Stimulated activated naive B cell treated with anti-CD40 and anti-IgM and Interleukin-4, amounts not matched to agents 10 μg/mL and 1 μg/mL and 100 μg/mL, for 72 hours (primary cell): ENCODE measurements at regions not wholly inside any gene's neighbourhood (a gene's known extent, or its start where the extent isn't known, plus 50 kb on each side); places are given as distances from the start of the nearest gene placed in this dataset.
"Not testable (repeated sequence)": the region's sequence is repeated elsewhere in the genome, so short reads cannot be mapped to it uniquely, and the experiment has no call there.

ENCODE experiments used
- ATAC-seq, 2 donors: fragments of 150-1000 bp; cut with Tn5 transposase; replicated peaks; 2 replicates each; pipeline ENCODE4 v1.10.0; 2021; ENCODE audit warnings: moderate library complexity in 1 of 2
- DNase-seq: peaks from one replicate; pipeline ENCODE4 v3.0.0; 2021
- H3K27ac Mint-ChIP-seq: one replicate; pipeline ENCODE4 v1.8.0; 2022; ENCODE audit warnings: mild to moderate bottlenecking, mixed read lengths
- H3K27me3 Mint-ChIP-seq, 2 donors: one replicate each; pipeline ENCODE4 v1.8.0; 2022; ENCODE audit warnings: mixed read lengths in 2 of 2
- H3K36me3 Mint-ChIP-seq, 2 donors: one replicate each; pipeline ENCODE4 v1.8.0; 2022; ENCODE audit warnings: mixed read lengths in 2 of 2, mild to moderate bottlenecking in 1 of 2
- H3K4me1 Mint-ChIP-seq, 2 donors: one replicate each; pipeline ENCODE4 v1.8.0; 2022; ENCODE audit warnings: mixed read lengths in 2 of 2, mild to moderate bottlenecking in 1 of 2
- H3K4me3 Mint-ChIP-seq, 2 donors: one replicate each; pipeline ENCODE4 v1.8.0; 2022; ENCODE audit warnings: mild to moderate bottlenecking in 2 of 2, mixed read lengths in 2 of 2, moderate library complexity in 1 of 2
- H3K9me3 Mint-ChIP-seq, 2 donors: one replicate each; pipeline ENCODE4 v1.8.0; 2022; ENCODE audit warnings: mixed read lengths in 2 of 2, mild to moderate bottlenecking in 1 of 2

DNA sequence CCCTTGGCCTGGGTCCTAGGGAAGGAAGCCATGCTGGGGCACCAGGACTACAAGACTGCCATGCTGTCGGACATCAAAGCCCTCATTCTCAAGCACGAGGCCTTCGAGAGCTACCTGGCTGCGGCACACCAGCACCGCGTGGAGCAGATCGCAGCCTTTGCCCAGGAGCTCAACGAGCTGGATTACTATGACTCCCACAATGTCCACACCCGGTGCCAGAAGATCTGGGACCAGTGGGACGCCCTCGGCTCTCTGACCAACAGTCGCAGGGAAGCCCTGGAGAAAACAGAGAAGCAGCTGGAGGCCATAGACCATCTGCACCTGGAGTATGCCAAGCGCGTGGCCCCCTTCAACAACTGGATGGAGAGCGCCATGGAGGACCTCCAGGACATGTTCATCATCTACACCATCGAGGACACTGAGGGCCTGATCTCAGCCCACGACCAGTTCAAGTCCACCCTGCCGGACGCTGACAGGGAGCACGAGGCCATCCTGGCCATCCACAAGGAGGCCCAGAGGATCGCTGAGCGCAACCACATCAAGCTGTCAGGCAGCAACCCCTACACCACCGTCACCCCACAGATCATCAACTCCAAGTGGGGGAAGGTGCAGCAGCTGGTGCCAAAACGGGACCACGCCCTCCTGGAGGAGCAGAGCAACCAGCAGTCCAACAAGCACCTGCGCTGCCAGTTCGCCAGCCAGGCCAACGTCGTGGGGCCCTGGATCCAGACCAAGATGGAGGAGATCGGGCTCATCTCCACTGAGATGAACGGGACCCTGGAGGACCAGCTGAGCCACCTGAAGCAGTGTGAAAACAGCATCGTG is 487.0 kb downstream of the TRAM1L1 start:
- Mint-ChIP-seq H3K4me3 (no peak overlapping the region), H3K27me3 (no peaks in the 10 kb centered on the region), H3K4me1 (no peaks in the 10 kb centered on the region), H3K27ac (no peak overlapping the region), H3K36me3 (no peaks in the 10 kb centered on the region), H3K9me3 (peaks cover 0 to 3% of the 10 kb centered on the region in 2 donors)
- ATAC-seq = no peak
- no peak for DNase-seq

DNA sequence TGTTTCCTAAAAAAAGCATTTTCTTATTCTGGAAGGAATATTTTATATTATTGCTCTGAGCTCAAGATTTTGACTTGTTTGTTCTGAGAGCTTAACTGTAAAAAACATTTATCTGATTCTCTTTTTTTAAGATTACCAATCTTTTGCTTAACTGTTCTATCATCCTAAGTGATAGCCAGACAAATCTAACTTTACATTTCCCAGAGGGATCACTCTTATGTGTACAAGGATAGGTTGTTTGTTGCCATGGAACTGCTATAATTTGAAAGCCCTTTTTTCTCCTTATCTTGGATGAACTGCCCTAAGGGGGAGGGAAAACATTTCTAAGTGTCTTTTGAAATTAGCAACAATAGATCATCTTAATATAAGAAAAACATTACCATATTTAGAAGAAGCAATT is 494.7 kb downstream of the TRAM1L1 start:
- Mint-ChIP-seq H3K27me3 (no peaks in the 10 kb centered on the region), H3K9me3 (no peaks in the 10 kb centered on the region), H3K4me1 (no peaks in the 10 kb centered on the region), H3K27ac (no peak overlapping the region), H3K36me3 (no peaks in the 10 kb centered on the region), H3K4me3 (no peak overlapping the region)
- DNase-seq (no peak), ATAC-seq (no peak)

DNA sequence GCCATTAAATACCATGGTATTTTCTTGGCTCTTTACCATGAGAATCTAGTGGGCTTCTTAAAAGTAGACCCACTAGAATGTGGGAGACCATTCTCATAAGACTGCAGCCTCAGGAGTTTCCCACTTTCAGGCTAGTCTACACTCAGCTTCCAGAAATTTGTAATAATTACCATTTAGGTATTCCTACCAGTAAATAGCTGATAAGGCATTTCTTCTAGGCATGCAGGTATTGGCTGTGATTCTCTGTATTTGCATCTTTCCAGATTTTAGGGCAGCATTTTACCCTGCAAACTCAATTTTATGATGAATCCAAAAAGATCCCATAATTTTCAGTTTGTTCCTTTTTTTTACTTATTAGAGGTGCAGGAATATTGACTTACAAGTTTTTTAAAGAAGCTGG is 496.6 kb downstream of the TRAM1L1 start:
- no peaks in the 10 kb centered on the region for H3K36me3 Mint-ChIP-seq
- no peaks in the 10 kb centered on the region for H3K4me1 Mint-ChIP-seq

DNA sequence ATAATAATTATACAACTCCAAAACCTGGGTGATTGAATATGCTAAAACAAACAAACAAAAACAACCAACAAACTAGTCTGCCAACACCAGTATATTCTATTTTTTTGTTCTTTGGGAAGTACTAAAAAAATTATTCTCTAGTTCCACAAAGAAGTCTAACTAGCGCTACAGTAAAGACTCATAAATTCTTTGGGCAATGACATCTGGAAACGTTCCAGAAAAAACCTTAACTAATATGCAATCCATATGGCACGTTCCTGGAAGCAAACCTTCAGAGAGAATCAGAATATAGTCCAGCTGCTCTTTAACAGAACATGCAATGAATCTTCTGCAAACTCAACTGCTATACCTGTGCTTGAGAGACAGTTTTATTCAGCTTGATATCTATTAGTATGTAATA is 500.1 kb downstream of the TRAM1L1 start:
- H3K36me3 Mint-ChIP-seq = no peaks in the 10 kb centered on the region
- H3K27ac Mint-ChIP-seq = no peak overlapping the region
- DNase-seq (no peak), ATAC-seq (no peak)
- H3K9me3 Mint-ChIP-seq = no peaks in the 10 kb centered on the region
- H3K4me1 Mint-ChIP-seq = no peaks in the 10 kb centered on the region
- H3K4me3 Mint-ChIP-seq = no peak overlapping the region
- no peaks in the 10 kb centered on the region for H3K27me3 Mint-ChIP-seq

More for the DNA sequence above, 496.6 kb downstream of the TRAM1L1 start:
- H3K9me3 Mint-ChIP-seq = no peaks in the 10 kb centered on the region
- DNase-seq (no peak), ATAC-seq (no peak)
- H3K27me3 Mint-ChIP-seq = no peaks in the 10 kb centered on the region
- no peak overlapping the region for H3K4me3 Mint-ChIP-seq
- H3K27ac Mint-ChIP-seq = no peak overlapping the region

DNA sequence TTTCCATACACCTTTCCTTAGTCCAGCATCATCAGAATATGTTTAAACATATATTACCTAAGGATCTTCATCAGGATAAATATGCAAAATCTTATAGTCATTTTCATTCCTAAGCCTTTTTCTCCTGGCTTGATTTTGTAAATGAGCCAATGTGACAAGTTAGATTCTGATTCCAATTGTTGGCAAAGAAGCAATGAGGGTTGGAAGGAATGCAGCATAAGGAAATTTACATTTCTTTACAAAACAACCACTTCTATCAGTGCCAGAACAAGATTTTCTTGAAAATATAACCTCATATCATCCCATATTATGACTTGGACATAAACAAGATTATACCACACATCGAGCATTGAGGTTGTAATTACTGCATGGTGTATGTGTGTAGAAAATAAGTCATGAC is 508.1 kb downstream of the TRAM1L1 start:
- DNase-seq (no peak), ATAC-seq (no peak)
- Mint-ChIP-seq H3K27ac (no peak overlapping the region), H3K36me3 (no peaks in the 10 kb centered on the region), H3K9me3 (peaks cover 6 to 7% of the 10 kb centered on the region in 2 donors), H3K27me3 (no peaks in the 10 kb centered on the region), H3K4me3 (no peak overlapping the region), H3K4me1 (no peaks in the 10 kb centered on the region)

DNA sequence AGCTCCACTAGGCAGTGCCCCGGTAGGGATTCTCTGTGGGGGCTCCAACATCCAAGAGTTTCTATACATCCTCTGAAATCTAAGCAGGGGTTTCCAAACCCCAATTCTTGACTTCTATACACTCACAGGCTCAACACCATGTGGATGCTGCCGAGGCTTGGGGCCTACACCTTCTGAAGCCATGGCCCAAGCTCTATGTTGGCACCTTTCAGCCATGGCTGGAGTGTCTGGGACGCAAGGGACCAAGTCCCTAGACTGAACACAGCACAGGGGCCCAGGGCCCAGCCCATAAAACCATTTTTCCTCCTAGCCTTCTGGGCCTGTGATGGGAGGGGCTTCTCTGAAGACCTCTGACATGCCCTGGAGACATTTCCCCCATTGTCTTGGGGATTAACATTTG is 511.8 kb downstream of the TRAM1L1 start:
- ATAC-seq = no peak
- no peak for DNase-seq

DNA sequence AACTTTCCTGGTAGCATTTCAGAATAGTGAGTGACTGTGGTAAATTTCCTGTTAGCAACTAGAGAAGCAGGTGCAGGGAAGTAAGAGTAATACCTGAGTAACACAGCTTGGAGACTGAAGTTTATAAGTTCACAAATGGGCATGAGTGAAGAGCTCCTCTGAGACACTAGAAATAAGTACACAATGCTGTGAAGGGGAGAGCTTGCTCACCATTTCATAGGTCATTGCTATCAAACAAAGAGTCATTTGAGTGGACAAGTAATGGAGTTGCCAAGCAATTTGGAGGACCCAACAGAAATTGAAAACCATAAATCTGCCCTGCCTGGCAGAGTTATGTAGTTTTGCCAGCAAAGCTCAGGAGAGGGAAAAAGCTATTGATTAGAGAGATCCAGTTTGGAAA is 523.6 kb downstream of the TRAM1L1 start:
- Mint-ChIP-seq H3K36me3 (no peaks in the 10 kb centered on the region), H3K27me3 (no peaks in the 10 kb centered on the region), H3K4me3 (no peak overlapping the region), H3K9me3 (peaks cover 9 to 19% of the 10 kb centered on the region in 2 donors), H3K4me1 (no peaks in the 10 kb centered on the region), H3K27ac (no peak overlapping the region)
- ATAC-seq (no peak), DNase-seq (no peak)

More for the DNA sequence above, 511.8 kb downstream of the TRAM1L1 start:
- H3K27ac Mint-ChIP-seq = no peak overlapping the region
- no peaks in the 10 kb centered on the region for H3K36me3 Mint-ChIP-seq
- H3K4me3 Mint-ChIP-seq = no peak overlapping the region
- no peaks in the 10 kb centered on the region for H3K27me3 Mint-ChIP-seq
- H3K4me1 Mint-ChIP-seq = no peaks in the 10 kb centered on the region
- peaks cover 9 to 20% of the 10 kb centered on the region in 2 donors for H3K9me3 Mint-ChIP-seq

DNA sequence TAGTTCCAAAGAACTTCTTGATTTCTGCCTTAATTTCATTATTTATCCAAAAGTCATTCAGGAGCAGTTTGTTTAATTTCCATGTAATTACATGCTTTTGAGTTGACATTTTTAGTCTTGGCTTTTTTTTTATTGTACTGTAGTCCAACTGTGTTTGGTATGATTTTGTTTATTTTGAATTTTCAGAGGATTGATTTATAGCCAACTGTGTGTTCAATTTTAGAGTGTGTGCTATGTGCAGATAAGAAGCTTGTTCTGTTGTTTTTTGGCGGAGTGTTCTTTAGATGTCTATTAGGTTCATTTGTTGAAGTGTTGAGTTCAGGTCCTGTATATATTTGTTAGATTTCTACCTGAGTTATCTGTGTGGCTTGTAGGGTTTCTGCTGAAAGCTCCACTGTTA is 533.6 kb downstream of the TRAM1L1 start:
- H3K4me3 Mint-ChIP-seq = no peak overlapping the region
- H3K4me1 Mint-ChIP-seq = no peaks in the 10 kb centered on the region
- DNase-seq = no peak
- no peaks in the 10 kb centered on the region for H3K9me3 Mint-ChIP-seq
- no peak for ATAC-seq
- H3K27me3 Mint-ChIP-seq = no peaks in the 10 kb centered on the region
- no peak overlapping the region for H3K27ac Mint-ChIP-seq
- no peaks in the 10 kb centered on the region for H3K36me3 Mint-ChIP-seq

DNA sequence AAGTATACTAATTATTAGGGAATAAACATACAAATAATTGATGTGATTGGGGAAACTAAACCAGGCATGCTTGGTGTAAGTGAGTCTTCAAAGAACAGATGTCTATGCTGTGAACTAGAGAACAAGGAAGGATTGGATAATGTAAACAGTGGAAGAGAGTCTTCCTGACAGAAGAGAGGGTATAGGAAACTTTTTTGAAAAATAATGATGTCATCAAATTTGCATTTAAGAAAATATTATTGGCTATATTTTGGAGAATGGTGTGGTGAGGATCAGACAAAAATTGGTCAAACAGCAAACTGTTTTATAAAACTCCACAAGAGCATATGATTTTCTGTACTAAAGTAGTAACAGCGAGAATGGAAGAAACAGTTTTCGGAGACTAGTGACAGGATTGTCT is 537.7 kb downstream of the TRAM1L1 start:
- Mint-ChIP-seq H3K9me3 (peaks cover 0 to 5% of the 10 kb centered on the region in 2 donors), H3K4me3 (no peak overlapping the region)
- ATAC-seq = no peak

DNA sequence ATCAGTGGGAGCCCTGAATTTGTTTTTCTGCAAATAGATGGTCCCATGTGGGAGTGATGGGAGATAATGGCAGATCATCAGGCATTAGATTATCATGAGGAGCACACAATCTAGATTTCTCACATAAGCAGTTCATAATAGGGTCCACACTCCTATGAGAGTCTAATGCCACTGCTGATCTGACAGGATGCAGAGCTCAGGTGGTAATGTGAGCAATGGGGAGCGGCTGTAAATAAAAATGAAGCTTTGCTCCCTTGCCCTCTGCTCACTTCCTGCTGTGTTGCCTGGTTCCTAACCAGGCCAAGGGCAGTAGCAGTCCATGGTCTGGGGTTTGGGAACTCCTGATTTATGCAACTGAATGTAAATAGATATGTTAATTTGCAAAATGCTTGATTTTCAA is 538.6 kb downstream of the TRAM1L1 start:
- Mint-ChIP-seq H3K4me1 (no peaks in the 10 kb centered on the region), H3K27me3 (no peaks in the 10 kb centered on the region), H3K4me3 (no peak overlapping the region), H3K36me3 (no peaks in the 10 kb centered on the region), H3K9me3 (peaks cover 0 to 5% of the 10 kb centered on the region in 2 donors), H3K27ac (no peak overlapping the region)
- ATAC-seq = no peak
- DNase-seq = no peak

More for the DNA sequence above, 537.7 kb downstream of the TRAM1L1 start:
- Mint-ChIP-seq H3K4me1 (no peaks in the 10 kb centered on the region), H3K36me3 (no peaks in the 10 kb centered on the region), H3K27me3 (no peaks in the 10 kb centered on the region), H3K27ac (no peak overlapping the region)
- DNase-seq = no peak

DNA sequence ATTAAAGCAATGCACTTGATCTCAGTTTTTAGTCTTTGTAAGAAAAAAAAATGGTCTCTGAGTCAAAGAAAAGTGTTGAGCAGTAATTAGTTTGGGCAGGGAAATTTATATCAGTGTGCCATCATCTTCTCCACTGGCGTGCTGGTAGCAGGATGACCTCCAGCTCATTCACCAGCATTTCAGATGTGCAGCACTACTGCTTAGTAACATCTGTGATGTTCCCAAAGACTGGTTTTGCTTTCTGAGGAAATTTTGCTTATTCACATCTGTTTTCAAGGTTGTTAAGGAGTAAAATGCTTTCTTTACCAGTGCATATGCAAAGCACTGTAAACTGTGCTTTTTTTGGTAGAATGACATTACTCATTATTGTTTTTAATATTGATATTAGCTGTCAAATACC is 540.4 kb downstream of the TRAM1L1 start:
- no peak for ATAC-seq
- H3K27me3 Mint-ChIP-seq = no peaks in the 10 kb centered on the region
- no peaks in the 10 kb centered on the region for H3K36me3 Mint-ChIP-seq
- H3K27ac Mint-ChIP-seq = no peak overlapping the region
- no peak overlapping the region for H3K4me3 Mint-ChIP-seq
- H3K9me3 Mint-ChIP-seq = peaks cover 0 to 5% of the 10 kb centered on the region in 2 donors
- DNase-seq = no peak
- H3K4me1 Mint-ChIP-seq = no peaks in the 10 kb centered on the region

DNA sequence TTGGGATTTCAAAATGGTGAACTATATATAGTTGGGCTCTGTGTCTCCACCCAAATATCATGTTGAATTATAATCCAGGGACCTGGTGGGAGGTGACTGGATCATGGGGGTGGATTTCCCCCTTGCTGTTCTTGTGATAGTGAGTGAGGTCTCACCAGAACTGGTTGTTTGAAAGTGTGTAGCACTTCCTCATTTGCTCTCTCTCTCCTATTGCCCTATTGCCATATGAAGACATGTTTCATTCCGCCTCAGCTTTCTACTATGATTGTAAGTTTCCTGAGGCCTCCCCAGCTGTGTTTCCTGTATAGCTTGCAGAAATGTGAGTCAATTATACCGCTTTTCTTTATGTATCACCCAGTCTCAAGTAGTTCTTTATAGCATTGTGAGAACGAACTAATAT is 545.6 kb downstream of the TRAM1L1 start:
- Mint-ChIP-seq H3K4me3 (no peak overlapping the region), H3K36me3 (no peaks in the 10 kb centered on the region), H3K27me3 (no peaks in the 10 kb centered on the region), H3K9me3 (peaks cover 0 to 5% of the 10 kb centered on the region in 2 donors), H3K27ac (no peak overlapping the region), H3K4me1 (no peaks in the 10 kb centered on the region)
- DNase-seq (no peak), ATAC-seq (no peak)

DNA sequence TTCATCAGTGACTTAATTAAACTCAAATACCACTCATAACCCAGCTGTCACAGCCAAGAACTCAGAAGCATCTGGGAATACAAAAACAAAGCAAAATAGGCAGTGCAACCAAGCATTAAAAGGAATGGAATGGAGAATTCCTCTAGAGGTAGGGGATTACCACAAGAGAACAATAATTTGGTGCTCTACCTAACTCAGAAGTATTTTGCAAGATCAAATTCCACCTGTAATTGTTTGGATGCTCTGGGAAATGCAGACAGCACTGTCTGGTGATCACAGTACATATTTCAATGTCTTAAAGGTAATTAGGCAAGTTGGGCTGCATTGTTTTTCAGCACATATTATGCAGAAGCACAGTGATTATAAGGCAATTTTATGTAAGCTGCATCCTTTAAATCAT is 547.5 kb downstream of the TRAM1L1 start:
- no peak overlapping the region for H3K27ac Mint-ChIP-seq
- no peaks in the 10 kb centered on the region for H3K36me3 Mint-ChIP-seq
- DNase-seq = no peak
- no peaks in the 10 kb centered on the region for H3K27me3 Mint-ChIP-seq
- H3K9me3 Mint-ChIP-seq = peaks cover 2 to 4% of the 10 kb centered on the region in 2 donors
- no peak for ATAC-seq
- H3K4me1 Mint-ChIP-seq = no peaks in the 10 kb centered on the region
- no peak overlapping the region for H3K4me3 Mint-ChIP-seq

DNA sequence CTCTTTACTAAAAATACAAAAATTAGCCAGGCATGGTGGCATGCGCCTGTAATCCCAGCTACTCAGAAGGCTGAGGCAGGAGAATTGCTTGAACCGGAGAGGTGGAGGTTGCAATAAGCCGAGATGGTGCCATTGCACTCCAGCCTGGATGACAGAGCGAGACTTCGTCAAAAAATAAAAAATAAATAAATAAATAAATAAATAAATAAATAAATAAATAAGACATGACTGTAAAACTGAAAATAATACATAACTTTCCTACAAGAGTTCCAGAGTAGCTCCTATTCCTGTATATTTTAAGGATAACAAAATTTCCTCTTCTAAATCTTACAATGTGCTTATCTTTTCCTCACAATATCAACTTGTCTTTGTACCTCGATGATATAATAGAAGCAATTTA is 549.4 kb downstream of the TRAM1L1 start:
- not testable (repeated sequence) for ATAC-seq, H3K27ac Mint-ChIP-seq, H3K27me3 Mint-ChIP-seq, H3K4me3 Mint-ChIP-seq, DNase-seq, H3K4me1 Mint-ChIP-seq, H3K36me3 Mint-ChIP-seq, H3K9me3 Mint-ChIP-seq

DNA sequence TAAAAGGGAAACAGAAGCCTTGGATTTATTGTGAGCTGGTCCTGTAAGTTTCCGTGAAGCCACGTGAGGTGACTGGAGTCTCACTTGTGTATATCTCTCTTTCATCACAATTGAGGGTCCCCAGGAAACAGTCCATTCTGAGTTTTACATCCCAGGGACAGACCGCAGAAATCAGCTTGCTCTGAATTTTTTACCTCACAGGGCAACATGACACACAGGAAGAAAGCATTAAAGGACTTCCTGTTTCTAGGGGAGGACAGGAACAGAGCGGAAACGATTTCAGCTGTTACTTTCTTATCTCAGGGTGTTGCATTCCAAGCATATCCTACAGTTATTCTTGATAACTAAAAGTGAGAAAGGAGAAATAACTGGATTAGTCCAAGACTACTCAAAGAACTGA is 553.5 kb downstream of the TRAM1L1 start:
- Mint-ChIP-seq H3K4me1 (no peaks in the 10 kb centered on the region), H3K27ac (no peak overlapping the region), H3K36me3 (no peaks in the 10 kb centered on the region), H3K4me3 (peak overlapping the region in 1 of 2 donors; percentile 46), H3K9me3 (peaks cover 0 to 4% of the 10 kb centered on the region in 2 donors), H3K27me3 (no peaks in the 10 kb centered on the region)
- DNase-seq (no peak), ATAC-seq (peak; percentile 51 to 63)
